MV-4-11 (cell line): ENCODE measurements at regions not wholly inside any gene's neighbourhood (a gene's known extent, or its start where the extent isn't known, plus 50 kb on each side); places are given as distances from the start of the nearest gene placed in this dataset.

Source experiments
- DNase-seq: peaks from one replicate; lab custom pipeline; 2025; lab: John Stamatoyannopoulos, UW

DNA sequence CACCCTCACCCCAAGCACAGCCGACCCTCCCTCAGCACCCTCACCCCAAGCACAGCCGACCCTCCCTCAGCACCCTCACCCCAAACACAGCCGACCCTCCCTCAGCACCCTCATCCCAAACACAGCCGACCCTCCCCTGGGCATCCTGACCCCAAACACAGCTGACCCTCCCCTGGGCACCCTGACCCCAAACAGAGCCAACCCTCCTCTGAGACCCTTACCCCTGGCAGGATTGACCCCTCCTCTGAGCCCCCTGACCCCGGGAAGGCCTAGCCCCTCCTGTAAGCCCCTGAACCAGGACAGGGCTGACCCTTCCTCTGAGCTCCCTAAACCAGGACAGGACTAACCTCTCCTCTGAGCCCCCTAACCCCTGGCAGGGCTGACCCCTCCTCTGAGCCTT is 84.4 kb upstream of the RAB6C start:
- no peak for DNase-seq

- DNase-seq = no peak
Observed at GRCh38 chr2:129895526-129896082, 83.9 kb upstream of the RAB6C start.

- no peak for DNase-seq
Observed at GRCh38 chr2:129896226-129897100, 83.0 kb upstream of the RAB6C start.

DNA sequence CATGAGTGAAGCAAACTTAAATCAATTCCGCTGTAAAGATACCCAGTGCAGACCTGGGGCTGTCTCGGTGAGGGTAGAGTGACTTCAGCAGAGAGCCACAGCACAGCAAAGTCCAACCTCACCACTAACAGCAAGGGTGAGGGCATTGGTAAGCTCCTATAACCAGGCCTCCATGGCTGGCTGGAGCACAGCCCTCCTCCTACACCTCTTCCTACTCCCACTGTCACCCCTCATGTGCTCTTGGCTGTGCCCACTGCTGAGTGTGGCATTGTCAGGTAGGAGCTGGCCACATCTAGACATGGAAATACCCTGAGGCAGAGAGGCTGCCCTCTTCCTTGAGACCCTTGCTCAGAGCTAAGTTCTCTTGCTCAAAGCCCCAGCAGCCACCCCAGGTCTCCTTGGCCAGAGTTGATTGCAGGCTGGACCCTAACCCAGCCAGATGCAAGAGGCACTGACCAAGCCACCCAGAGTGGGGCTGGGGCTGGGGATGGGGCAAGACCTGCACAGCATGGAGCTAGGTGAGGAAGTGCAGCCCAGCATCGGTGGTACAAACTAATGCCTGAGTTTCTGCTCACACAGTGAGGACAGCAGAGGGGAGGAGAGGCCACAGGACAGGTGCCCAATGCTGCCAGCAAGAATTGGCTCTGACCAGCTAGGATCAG is 77.6 kb upstream of the RAB6C start:
- no peak for DNase-seq

- no peak for DNase-seq
Observed at GRCh38 chr2:129902731-129903585, 76.5 kb upstream of the RAB6C start.

GRCh38 chr2:129903586-129904425 is 75.7 kb upstream of the RAB6C start:
- no peak for DNase-seq

DNA sequence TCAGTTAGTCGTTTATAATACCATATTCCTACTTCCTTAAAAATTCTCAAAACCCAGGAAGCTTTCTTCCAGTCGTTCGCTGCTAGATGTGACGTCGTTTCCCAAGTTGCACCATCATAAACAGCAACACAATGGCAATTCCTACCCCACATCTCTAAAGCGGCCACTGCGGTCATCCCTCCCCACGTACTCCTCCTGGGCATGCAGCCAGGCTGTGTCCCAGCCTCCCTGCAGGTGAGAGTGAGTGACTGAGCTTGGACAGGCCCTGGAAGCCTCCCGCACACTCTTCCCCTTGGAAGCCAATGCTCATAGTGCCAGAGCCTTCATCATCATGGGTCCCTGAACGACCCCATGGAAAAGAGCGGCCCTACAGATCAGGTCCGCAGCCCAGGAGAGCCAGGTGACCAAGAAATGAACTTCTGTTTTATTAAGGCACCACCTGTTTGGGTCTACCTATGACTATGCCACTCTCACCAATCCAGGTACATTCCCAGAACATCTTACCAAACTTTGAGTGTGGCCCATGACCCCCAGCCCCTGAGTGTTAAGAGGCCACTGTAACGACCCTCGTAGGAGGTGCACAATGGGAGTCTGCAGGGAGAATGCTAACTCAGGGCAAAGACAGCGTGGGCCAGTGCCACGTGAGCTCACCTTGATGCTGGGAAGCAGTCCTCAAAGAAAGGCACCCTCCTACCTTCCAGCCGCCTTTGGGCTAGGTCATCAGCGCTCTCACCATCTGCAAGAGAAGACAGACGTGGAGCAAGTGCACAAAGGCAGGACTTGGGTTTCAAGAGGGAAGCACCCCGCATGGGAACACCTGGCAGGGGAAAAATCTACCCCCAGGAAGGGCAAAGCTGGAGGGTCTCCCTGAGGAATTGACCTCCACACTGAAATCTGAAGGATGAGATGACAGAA is 74.7 kb upstream of the RAB6C start:
- no peak for DNase-seq

DNA sequence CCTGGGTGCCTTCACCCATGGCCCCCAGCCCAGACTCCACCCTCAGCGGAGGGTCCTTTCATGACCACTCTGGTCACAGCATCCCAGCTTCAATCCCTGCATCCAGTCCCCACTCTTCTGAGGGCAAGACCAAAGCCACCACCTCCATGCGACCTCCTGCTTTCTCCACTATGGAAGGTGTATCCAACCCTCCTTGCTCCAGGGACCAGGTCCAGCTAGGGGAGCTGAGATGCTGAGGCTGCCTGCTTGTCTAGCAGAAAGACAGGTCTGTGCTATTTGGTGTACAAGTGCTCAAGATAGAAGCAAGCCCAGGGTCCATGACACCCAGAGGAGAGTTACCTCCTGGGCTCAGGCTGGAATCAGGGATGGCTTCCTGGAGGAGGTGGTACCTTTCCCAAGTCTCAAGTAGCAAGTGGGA is 73.8 kb upstream of the RAB6C start:
- DNase-seq = no peak

DNA sequence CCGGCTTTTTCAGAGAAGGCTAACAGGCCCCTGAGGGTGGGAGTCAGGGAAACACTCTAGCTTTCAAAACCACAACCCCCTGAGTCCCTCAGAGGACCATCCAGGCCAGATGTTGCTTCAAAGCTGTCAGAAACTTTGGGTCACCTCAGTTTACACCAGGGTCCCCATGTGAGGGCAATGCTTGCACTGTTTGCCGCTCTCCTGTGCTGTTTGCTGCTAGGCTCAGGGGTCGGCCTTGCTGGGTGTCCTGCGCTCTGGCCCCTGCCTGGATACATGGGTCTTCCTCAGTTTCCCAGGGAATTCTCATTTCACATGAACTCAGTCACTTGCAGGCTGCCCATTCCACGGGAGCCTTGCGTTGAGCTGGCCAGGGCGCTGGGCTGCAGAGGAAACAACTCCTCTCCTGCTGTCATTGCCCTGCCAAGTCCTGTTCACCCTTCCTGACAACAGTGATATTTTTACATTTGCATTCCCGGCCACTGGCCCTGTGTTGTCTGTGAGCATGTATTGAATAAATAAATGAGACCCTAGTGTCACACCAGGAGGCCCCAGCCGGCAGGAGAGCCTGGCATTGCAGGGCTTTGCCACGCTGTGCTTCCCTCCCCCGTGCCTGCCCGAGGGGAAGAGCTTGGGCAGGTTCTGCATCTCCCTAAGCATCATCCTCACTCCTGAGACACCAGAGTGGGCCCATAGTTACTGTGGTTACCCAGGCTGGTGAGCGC is 73.2 kb upstream of the RAB6C start:
- no peak for DNase-seq

- DNase-seq = no peak
Observed at GRCh38 chr2:129906861-129907235, 72.6 kb upstream of the RAB6C start.

- DNase-seq = no peak
Observed at GRCh38 chr2:129907256-129907998, 72.0 kb upstream of the RAB6C start.

DNA sequence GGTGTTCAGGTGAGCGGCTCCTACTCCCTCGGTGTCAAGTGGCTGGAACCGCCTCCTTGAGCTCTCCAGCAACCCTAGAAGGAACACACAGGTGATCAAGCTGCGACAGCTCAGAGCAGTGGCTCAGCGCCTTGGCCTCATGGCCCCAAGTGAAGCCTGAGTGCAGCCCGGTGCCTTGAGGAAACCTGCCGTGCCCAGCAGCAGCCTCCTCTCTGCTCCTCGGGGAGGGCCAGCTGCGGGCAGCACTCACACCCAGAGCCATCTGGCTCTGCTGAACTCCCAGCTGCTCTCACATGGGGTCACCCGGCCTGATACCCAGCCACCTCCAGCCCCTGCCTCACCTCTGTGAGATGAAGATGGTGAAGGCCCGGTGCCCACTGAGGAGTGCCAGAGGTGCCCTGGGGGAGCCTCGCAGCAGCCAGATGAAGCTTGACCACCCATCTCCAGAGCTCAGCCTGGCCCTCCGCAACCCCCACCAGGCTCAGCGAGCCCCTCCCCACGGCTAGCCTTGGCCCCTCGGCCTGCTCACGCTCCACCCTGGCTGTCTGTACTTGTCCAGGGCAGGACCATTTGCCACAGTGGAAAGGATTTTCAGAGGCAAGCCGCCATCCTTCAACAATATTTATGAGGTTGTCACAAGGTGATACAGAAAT is 70.6 kb upstream of the RAB6C start:
- DNase-seq = no peak

DNA sequence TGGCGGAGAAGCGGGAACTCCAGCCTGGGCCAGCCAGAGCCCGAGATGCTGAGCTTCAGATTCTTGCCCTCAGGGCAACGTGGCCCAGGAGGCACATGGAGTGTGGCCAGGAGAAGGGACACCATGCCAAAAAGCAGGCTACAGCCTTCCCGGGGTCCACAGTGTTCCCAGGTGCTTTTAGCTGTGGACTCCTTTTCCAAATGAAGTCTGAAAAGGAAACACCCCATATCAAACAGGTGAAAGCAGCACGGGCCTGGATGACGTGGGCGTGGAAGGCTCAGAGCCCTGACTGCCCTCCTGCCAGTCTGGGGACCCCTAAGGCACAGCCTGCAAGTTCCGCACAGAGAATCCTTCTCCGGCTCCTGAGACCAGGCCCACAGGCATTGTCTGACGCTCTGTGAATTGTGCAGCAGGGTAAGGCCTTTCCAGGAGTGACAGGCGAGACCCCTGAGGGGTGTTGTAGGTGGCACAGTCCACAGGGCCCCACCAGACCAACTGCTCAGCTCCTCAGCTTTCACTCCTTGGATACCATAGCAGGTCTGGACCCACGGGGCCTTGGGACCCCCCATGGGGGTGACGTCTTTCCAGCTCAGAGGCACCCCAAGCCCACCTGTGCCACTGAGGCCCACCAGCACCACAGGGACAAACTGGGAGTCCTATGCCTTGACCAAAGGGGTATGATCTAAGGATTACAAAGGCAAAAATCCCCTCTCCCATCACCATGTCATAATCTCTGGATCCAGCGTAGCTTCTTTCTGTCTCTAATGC is 69.6 kb upstream of the RAB6C start:
- DNase-seq = no peak

- no peak for DNase-seq
Observed at GRCh38 chr2:129910446-129911362, 68.8 kb upstream of the RAB6C start.

DNA sequence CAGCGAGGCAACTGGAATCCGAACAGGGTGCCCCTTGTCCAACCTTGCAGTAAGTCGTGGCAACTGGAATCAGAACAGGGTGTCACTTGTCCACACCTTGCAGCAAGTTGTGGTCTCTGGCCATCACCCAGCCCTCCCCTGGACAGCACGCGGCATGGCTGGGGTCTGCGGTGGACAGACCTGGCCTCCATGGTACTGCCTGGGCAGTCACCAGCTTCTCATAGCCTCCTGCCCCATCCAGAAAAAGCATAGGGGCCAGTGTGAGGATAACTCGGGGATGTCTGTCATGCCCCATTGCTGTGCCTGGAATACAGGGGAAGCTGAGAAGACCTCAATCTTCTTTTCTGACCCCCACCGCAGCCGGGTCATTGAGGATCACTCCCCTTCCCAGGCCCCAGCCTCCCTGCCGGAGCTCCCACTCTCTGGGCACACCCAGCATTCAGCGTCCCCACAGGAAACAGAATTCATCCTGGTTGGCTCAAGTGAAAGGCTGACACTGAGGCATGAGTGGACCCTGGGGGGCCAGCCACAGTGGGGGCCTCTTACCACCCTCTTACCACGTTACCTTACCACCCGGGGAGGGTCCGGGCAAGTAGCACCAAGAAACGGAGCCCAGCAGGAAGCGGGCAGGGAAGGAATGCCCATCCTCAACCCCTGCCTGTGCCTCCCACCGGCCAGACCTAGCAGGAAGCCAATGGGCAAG is 68.0 kb upstream of the RAB6C start:
- DNase-seq = no peak
